ENCODE measurements at regions not wholly inside any gene's neighbourhood (a gene's known extent, or its start where the extent isn't known, plus 50 kb on each side); places are given as distances from the start of the nearest gene placed in this dataset.

- H3K9ac ChIP-seq (ENCODE audit: extremely low read depth, low read length, poor library complexity, severe bottlenecking), result no peak overlapping the region
- 100% methylated on average over 1 of the region's 1 CpG; no CpG with 5 or more reads in 1 of the 2 experiments for WGBS, 2 experiments (ENCODE audit: insufficient coverage in 1 of 2, insufficient read length in 1 of 2)
- Mint-ChIP-seq H3K4me3 (no peak overlapping the region), H3K27me3 (ENCODE audit: insufficient read depth) (no peaks in the 10 kb centered on the region), H3K27ac (no peak overlapping the region), H3K4me1 (peaks cover 5% of the 10 kb centered on the region), H3K36me3 (ENCODE audit: low read depth) (no peaks in the 10 kb centered on the region), H3K9me3 (no peaks in the 10 kb centered on the region)
- no peaks in the 10 kb centered on the region for H3K27me3 ChIP-seq (ENCODE audit: control insufficient read depth, insufficient read depth, low read length, poor library complexity, severe bottlenecking)
- no peaks in the 10 kb centered on the region for H3K36me3 ChIP-seq (ENCODE audit: control insufficient read depth, insufficient read depth, low read length)
- H3K9me3 ChIP-seq (ENCODE audit: control insufficient read depth, low read length), result no peaks in the 10 kb centered on the region
- no peak for DNase-seq
- H3K4me3 ChIP-seq (ENCODE audit: low read length), result no peak overlapping the region
- H3K4me1 ChIP-seq (ENCODE audit: control insufficient read depth, insufficient read depth, low read length), result no peaks in the 10 kb centered on the region
- TF ChIP-seq CTCF (conservative IDR thresholded peaks at IDR 0.05), result no peak
- no peak overlapping the region for H3K27ac ChIP-seq (ENCODE audit: low read depth, low read length)
These were observed 636.9 kb downstream of the PLCL1 start for GRCh38 chr2:198441246-198441645.

- DNase-seq, result no peak
- H3K9me3 ChIP-seq (ENCODE audit: control insufficient read depth, low read length), result no peaks in the 10 kb centered on the region
- Mint-ChIP-seq H3K4me3 (no peak overlapping the region), H3K27ac (no peak overlapping the region), H3K9me3 (no peaks in the 10 kb centered on the region), H3K36me3 (ENCODE audit: low read depth) (no peaks in the 10 kb centered on the region), H3K27me3 (ENCODE audit: insufficient read depth) (no peaks in the 10 kb centered on the region), H3K4me1 (peaks cover 5% of the 10 kb centered on the region)
- WGBS, 2 experiments (ENCODE audit: insufficient coverage in 1 of 2, insufficient read length in 1 of 2), result 66 to 100% methylated on average over 1 to 2 of the region's 2 CpGs
- no peaks in the 10 kb centered on the region for H3K36me3 ChIP-seq (ENCODE audit: control insufficient read depth, insufficient read depth, low read length)
- no peak overlapping the region for H3K27ac ChIP-seq (ENCODE audit: low read depth, low read length)
- TF ChIP-seq CTCF (conservative IDR thresholded peaks at IDR 0.05), result no peak
- no peaks in the 10 kb centered on the region for H3K27me3 ChIP-seq (ENCODE audit: control insufficient read depth, insufficient read depth, low read length, poor library complexity, severe bottlenecking)
- no peak overlapping the region for H3K4me3 ChIP-seq (ENCODE audit: low read length)
- H3K9ac ChIP-seq (ENCODE audit: extremely low read depth, low read length, poor library complexity, severe bottlenecking), result no peak overlapping the region
- H3K4me1 ChIP-seq (ENCODE audit: control insufficient read depth, insufficient read depth, low read length), result no peaks in the 10 kb centered on the region
These were observed 636.4 kb downstream of the PLCL1 start for GRCh38 chr2:198440833-198441232.

GRCh38 chr2:198438331-198438730, 633.9 kb downstream of the PLCL1 start:
- no peak for TF ChIP-seq CTCF (conservative IDR thresholded peaks at IDR 0.05)
- Mint-ChIP-seq H3K27me3 (ENCODE audit: insufficient read depth) (no peaks in the 10 kb centered on the region), H3K36me3 (ENCODE audit: low read depth) (no peaks in the 10 kb centered on the region), H3K4me1 (peaks cover 5% of the 10 kb centered on the region), H3K27ac (no peak overlapping the region), H3K4me3 (no peak overlapping the region), H3K9me3 (no peaks in the 10 kb centered on the region)
- Histone ChIP-seq H3K27me3 (ENCODE audit: control insufficient read depth, insufficient read depth, low read length, poor library complexity, severe bottlenecking) (no peaks in the 10 kb centered on the region), H3K9me3 (ENCODE audit: control insufficient read depth, low read length) (no peaks in the 10 kb centered on the region), H3K27ac (ENCODE audit: low read depth, low read length) (no peak overlapping the region), H3K4me3 (ENCODE audit: low read length) (no peak overlapping the region), H3K9ac (ENCODE audit: extremely low read depth, low read length, poor library complexity, severe bottlenecking) (no peak overlapping the region), H3K36me3 (ENCODE audit: control insufficient read depth, insufficient read depth, low read length) (no peaks in the 10 kb centered on the region), H3K4me1 (ENCODE audit: control insufficient read depth, insufficient read depth, low read length) (no peaks in the 10 kb centered on the region)
- DNase-seq, result no peak
- 98 to 100% methylated on average over 1 of the region's 1 CpG for WGBS, 2 experiments (ENCODE audit: insufficient coverage in 1 of 2, insufficient read length in 1 of 2)

Data from endodermal cell (in vitro differentiated cells).